Naive thymus-derived CD8-positive, alpha-beta T cell (primary cell): ENCODE measurements at regions not wholly inside any gene's neighbourhood (a gene's known extent, or its start where the extent isn't known, plus 50 kb on each side); places are given as distances from the start of the nearest gene placed in this dataset.
A peak's percentile ranks its signal among the peaks of the same experiment; 100 is the strongest.
"Not testable (repeated sequence)": the region's sequence is repeated elsewhere in the genome, so short reads cannot be mapped to it uniquely, and the experiment has no call there.

Source experiments
- ATAC-seq, 2 donors: fragments of 150-1000 bp; cut with Tn5 transposase in 1 of 2; sonication (Bioruptor Pico), chemical (Tn5 transposase) in 1 of 2; 1 replicate in 1 of 2; 2 replicates in 1 of 2; pipeline ENCODE4 v1.10.0; 2021; ENCODE audit warnings: mild to moderate bottlenecking in 2 of 2, moderate library complexity in 2 of 2
- POLR2A ChIA-PET: fragments of 350-600 bp; sonication (Branson Sonifier 250); formaldehyde crosslinking; loops from one replicate; lab custom pipeline; 2021; ENCODE audit warnings: antibody characterized with exemption; lab: Charles Lee
- DNase-seq, 10 donors: peaks; one replicate each; pipeline versions ENCODE4 v3.0.0 to v3.0.0-alpha.2; 2020 to 2022
- H3K27ac Mint-ChIP-seq, 10 donors: one replicate each; pipeline ENCODE4 v1.8.0; 2020 to 2022; ENCODE audit warnings: mild to moderate bottlenecking in 10 of 10, mixed read lengths in 10 of 10, moderate library complexity in 4 of 10, inconsistent platforms in 1 of 10
- H3K27me3 Mint-ChIP-seq, 5 donors: one replicate each; pipeline ENCODE4 v1.8.0; 2021 to 2022; ENCODE audit warnings: mixed read lengths in 5 of 5
- H3K36me3 Mint-ChIP-seq, 3 donors: one replicate each; pipeline ENCODE4 v1.8.0; 2020 to 2022; ENCODE audit warnings: mixed read lengths in 3 of 3, mild to moderate bottlenecking in 2 of 3, inconsistent platforms in 1 of 3
- H3K4me1 Mint-ChIP-seq, 4 donors: one replicate each; pipeline ENCODE4 v1.8.0; 2021 to 2022; ENCODE audit warnings: mixed read lengths in 4 of 4
- H3K4me3 Mint-ChIP-seq, 10 donors: one replicate each; pipeline ENCODE4 v1.8.0; 2020 to 2022; ENCODE audit warnings: mild to moderate bottlenecking in 10 of 10, mixed read lengths in 10 of 10, moderate library complexity in 6 of 10, inconsistent platforms in 1 of 10
- H3K9me3 Mint-ChIP-seq, 9 donors: one replicate each; pipeline ENCODE4 v1.8.0; 2020 to 2022; ENCODE audit warnings: mixed read lengths in 9 of 9, mild to moderate bottlenecking in 3 of 9, inconsistent platforms in 1 of 9, moderate library complexity in 1 of 9

DNA sequence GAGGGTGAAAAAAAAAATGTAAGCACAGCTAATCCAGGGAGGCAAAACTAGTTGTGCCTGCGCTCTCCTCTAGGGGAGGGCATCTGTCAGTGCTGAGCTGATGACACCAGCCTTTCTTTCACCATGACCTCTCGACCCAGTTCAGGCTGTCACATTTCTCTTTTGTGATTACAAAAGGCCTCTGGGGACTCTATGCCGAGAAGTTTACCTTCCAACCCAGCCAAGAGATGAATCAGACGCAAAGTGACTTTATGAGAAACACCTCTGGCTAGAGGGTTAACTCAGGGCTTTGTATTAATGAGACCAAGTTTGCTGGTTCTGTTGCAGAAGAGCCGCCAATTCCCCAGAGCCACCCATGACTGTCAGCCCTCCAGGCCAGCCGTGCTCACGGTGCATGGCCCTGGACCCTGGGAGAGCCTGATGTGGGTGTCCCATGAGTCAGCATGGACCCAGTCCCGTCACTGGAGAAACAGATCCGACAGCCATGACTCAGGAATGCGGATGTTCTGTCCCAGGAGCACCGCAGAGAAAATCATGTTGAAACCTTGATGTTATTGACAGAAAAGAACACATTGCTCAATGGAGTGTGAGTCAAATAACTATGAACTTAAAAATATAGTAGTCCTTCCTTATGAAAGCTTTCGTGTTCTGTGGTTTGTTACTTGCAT lies 437.2 kb downstream of the HS3ST3B1 start:
- DNase-seq (no peak), ATAC-seq (no peak)
- H3K4me1 Mint-ChIP-seq: peaks cover 0 to 5% (median 0%) of the 10 kb centered on the region in 4 donors
- H3K36me3 Mint-ChIP-seq: no peaks in the 10 kb centered on the region
- POLR2A ChIA-PET: no interaction called here
- no peak overlapping the region for H3K27ac Mint-ChIP-seq
- H3K9me3 Mint-ChIP-seq: no peaks in the 10 kb centered on the region
- H3K4me3 Mint-ChIP-seq: no peak overlapping the region
- peaks cover 0 to 10% (median 0%) of the 10 kb centered on the region in 5 donors for H3K27me3 Mint-ChIP-seq

DNA sequence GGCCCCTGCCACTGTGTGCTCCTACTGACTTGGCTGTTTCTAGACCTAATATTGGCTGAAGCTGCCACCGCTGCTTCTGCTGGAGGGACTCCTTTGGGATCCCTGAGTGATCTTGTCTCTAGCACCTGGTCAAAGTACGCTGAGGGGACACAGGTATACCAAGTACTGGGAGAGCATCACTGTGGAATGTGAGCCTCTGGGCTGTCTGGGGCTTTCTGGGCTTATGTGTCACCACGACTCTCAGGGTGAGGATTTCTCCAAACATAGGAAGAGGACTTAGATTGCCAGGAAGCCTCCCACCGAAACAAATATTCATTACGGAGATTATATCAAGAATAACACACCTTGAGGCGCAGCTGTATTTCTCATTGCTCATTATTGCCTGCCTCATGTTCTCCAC lies 435.8 kb downstream of the HS3ST3B1 start:
- no peak for DNase-seq
- Mint-ChIP-seq H3K27me3 (peaks cover 0 to 10% (median 0%) of the 10 kb centered on the region in 5 donors), H3K9me3 (no peaks in the 10 kb centered on the region), H3K4me1 (peaks cover 0 to 5% (median 0%) of the 10 kb centered on the region in 4 donors), H3K27ac (no peak overlapping the region), H3K4me3 (no peak overlapping the region), H3K36me3 (no peaks in the 10 kb centered on the region)
- ATAC-seq: no peak
- POLR2A ChIA-PET: no interaction called here

DNA sequence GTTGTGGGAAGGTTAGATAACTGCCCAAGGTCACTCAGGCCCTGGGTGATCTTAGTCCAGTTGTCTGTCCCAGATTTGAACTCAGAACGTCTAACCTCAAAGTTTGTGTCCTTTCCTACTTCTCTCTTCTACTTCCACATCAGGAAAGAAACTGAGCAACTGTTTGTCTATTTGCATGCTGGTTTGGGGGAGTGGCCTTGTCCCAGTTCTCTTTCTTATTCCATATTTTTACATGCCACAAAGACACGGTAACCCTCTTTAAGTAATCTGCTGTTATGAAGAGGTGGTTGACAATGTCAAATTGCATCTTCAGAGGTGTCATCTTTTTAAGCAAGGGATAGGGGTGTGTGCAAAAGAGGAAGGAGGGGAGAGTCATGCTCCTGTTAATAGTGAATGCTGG lies 432.5 kb downstream of the HS3ST3B1 start:
- POLR2A ChIA-PET: no interaction called here
- Mint-ChIP-seq H3K27me3 (peaks cover 0 to 10% (median 0%) of the 10 kb centered on the region in 5 donors), H3K4me3 (no peak overlapping the region), H3K9me3 (peaks cover 0 to 3% (median 0%) of the 10 kb centered on the region in 9 donors), H3K36me3 (no peaks in the 10 kb centered on the region), H3K27ac (no peak overlapping the region), H3K4me1 (peaks cover 0 to 2% (median 0%) of the 10 kb centered on the region in 4 donors)
- DNase-seq (no peak), ATAC-seq (no peak)

DNA sequence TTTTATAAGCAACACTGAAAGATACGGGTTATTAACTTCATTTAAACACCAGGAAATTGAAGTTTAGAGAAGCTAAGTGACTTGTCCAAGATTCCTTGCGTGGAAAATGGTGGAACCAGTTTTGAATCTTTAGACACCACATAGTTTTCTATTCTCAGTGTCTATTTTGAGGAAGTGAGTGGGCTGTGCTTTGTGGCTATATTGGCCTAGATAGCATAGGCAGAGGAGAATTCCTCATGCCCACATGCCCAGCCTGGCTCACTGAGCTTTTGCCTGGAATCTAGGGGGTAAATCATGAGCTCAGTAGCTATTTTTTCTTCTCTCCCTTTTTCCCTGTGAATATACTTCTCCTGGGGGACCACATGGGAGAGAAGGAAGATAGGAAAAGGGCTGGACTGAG lies 431.3 kb downstream of the HS3ST3B1 start:
- Mint-ChIP-seq H3K27me3 (peaks cover 0 to 8% (median 0%) of the 10 kb centered on the region in 5 donors), H3K27ac (no peak overlapping the region), H3K36me3 (no peaks in the 10 kb centered on the region), H3K4me1 (peaks cover 0 to 2% (median 0%) of the 10 kb centered on the region in 4 donors), H3K9me3 (peaks cover 0 to 3% (median 0%) of the 10 kb centered on the region in 9 donors), H3K4me3 (no peak overlapping the region)
- ATAC-seq: no peak
- POLR2A ChIA-PET: no interaction called here
- no peak for DNase-seq

DNA sequence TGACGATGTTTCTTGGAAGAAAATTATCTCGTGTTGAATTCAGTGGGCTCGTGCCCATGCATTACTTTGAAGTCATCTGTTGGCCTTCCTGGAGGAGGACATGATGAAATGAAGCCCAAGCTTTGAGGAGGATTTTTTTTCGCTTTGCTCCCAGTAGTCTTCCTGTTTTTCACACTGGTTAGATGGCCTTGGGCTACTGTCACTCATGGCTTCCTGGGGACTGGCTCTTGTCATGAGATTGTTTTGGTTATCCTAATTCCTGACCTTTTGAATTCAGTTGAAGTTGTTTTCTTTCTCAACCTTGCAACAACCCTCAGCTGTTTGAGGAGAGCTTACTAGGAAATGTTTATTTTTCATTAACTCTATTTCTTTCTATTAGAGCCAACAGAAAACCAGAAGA lies 430.7 kb downstream of the HS3ST3B1 start:
- Mint-ChIP-seq H3K27ac (no peak overlapping the region), H3K27me3 (peaks cover 0 to 2% (median 0%) of the 10 kb centered on the region in 5 donors), H3K4me3 (no peak overlapping the region), H3K4me1 (peaks cover 0 to 2% (median 0%) of the 10 kb centered on the region in 4 donors), H3K36me3 (no peaks in the 10 kb centered on the region), H3K9me3 (peaks cover 0 to 3% (median 0%) of the 10 kb centered on the region in 9 donors)
- ATAC-seq (no peak), DNase-seq (no peak)
- POLR2A ChIA-PET: no interaction called here

DNA sequence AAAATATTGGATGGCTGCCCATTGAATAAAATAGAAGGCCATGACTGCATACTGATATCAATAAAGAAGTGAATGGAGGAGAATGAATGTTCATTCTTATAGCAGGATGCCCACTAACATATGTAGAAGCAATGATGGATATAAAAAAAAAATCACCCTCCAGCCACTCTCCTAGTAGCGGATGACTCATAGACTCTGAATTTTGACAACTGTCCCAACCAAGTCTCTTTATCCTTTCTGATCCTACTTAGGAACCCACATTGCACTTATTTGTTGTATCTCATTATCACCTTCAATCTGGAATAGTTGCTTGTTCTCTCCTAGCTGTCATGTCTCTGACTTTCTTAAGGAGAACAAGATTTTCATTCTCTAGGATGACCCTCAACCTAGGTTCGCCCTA lies 429.9 kb downstream of the HS3ST3B1 start:
- Mint-ChIP-seq H3K4me3 (no peak overlapping the region), H3K4me1 (peaks cover 0 to 2% (median 0%) of the 10 kb centered on the region in 4 donors), H3K36me3 (no peaks in the 10 kb centered on the region), H3K27me3 (peaks cover 0 to 1% (median 0%) of the 10 kb centered on the region in 5 donors), H3K9me3 (peaks cover 0 to 3% (median 0%) of the 10 kb centered on the region in 9 donors), H3K27ac (peak overlapping the region in 1 of 10 donors; percentile 72)
- POLR2A ChIA-PET: no interaction called here
- ATAC-seq (no peak), DNase-seq (no peak)

DNA sequence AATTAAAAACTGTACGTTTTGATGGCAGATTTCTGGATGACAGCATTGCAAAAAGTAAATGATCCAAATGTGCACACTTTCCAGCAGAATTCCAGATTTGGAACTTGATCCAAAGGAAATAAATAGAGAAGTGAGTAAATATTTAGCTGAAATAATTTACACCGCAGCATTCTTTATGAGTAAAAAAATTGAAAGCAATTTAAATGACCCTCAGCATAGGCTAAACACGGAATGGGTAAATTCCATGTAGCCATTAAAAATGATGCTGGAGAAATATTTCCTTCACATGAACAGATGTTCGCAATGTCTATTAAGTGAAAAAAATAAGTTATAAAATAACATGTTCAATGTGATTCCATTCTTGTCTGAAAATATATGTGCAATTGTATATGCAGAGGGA lies 424.8 kb downstream of the HS3ST3B1 start:
- DNase-seq (no peak), ATAC-seq (no peak)
- Mint-ChIP-seq H3K4me1 (no peaks in the 10 kb centered on the region), H3K9me3 (peaks cover 0 to 8% (median 4%) of the 10 kb centered on the region in 9 donors), H3K27me3 (no peaks in the 10 kb centered on the region), H3K27ac (no peak overlapping the region), H3K36me3 (no peaks in the 10 kb centered on the region), H3K4me3 (no peak overlapping the region)
- POLR2A ChIA-PET: no interaction called here

DNA sequence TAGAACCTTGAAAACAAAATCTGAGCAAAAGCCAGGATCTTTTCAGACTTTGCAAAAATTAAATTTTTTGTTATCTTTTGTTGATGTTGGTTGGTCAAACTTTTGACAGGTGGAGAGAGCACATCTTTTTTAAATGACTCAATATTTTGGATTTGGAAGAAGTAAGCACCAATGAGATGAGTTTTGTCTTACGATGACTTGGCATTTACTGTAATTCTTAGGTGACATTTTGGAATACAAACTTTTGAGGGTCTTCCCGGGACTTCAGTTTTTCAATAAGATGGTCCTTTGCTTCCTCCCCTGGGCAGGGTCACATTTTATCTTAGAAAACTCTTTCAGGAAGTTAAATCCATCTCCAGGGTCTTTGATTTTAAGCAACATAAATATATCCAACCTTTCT lies 423.9 kb downstream of the HS3ST3B1 start:
- Mint-ChIP-seq H3K27ac (no peak overlapping the region), H3K4me1 (no peaks in the 10 kb centered on the region), H3K27me3 (peaks cover 0 to 1% (median 0%) of the 10 kb centered on the region in 5 donors), H3K36me3 (no peaks in the 10 kb centered on the region), H3K9me3 (peaks cover 0 to 9% (median 5%) of the 10 kb centered on the region in 9 donors), H3K4me3 (no peak overlapping the region)
- DNase-seq (no peak), ATAC-seq (no peak)
- POLR2A ChIA-PET: no interaction called here

DNA sequence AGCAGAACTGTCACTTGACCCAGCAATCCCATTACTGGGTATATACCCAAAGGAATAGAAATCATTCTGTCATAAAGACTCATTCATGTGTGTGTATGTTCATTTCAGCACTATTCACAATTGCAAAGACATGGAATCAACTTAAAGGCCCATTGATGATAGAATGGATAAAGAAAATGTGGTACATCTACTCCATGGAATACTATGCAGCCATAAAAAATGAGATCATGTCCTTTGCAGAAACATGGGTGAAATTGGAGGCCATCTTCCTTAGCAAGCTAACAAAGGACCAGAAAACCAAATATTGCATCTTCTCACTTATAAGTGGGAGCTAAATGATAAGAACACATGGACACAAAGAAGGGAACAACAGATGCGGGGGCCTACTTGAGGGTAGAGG lies 422.5 kb downstream of the HS3ST3B1 start:
- ATAC-seq, POLR2A ChIA-PET, H3K4me3 Mint-ChIP-seq, H3K4me1 Mint-ChIP-seq, H3K27me3 Mint-ChIP-seq, H3K27ac Mint-ChIP-seq, H3K36me3 Mint-ChIP-seq, DNase-seq: not testable (repeated sequence)
- H3K9me3 Mint-ChIP-seq: peaks cover 0 to 10% (median 5%) of the 10 kb centered on the region in 9 donors

DNA sequence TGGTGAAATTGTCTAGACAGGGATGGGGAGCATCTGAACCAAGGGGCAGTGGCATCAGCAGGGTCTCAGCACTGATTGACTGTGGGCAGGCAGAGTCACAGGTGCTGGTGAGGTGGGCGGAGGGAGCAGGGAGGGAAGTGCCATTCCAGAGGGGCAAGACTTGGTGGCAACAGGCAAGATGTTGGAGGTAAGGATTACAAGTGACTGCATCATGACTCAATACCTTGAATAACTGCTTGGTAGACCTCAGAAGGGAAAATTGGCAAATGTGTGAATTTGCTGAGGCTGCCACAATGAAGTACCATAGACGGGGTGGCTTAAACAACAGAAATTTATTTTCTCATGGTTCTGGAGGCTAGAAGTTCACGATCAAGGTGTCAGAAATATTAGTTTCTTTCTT lies 419.1 kb downstream of the HS3ST3B1 start:
- Mint-ChIP-seq H3K4me1 (no peaks in the 10 kb centered on the region), H3K27ac (no peak overlapping the region), H3K36me3 (no peaks in the 10 kb centered on the region), H3K4me3 (no peak overlapping the region), H3K27me3 (peaks cover 5 to 14% (median 7%) of the 10 kb centered on the region in 5 donors), H3K9me3 (peaks cover 0 to 10% (median 5%) of the 10 kb centered on the region in 9 donors)
- DNase-seq: no peak
- POLR2A ChIA-PET: no interaction called here
- no peak for ATAC-seq

DNA sequence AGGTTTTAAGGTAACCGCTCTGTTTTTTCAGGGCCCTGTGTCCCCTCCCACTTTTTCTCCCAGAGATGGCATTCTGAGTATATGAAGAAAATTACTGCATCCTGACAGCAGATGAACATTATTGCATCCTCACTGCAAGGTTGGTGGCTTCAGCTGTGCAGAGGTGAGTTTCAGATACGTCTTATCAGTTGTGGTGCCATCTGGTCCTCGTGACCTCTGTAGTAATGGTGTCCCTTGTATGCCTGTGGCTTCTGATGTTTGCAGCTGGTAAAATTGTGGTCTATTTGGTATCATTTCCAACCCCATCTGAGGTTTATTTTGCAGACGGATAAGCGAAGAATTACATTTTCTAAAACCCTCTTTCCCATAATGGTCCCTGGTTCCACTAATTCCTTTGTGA lies 417.0 kb downstream of the HS3ST3B1 start:
- POLR2A ChIA-PET: no interaction called here
- H3K4me1 Mint-ChIP-seq: no peaks in the 10 kb centered on the region

DNA sequence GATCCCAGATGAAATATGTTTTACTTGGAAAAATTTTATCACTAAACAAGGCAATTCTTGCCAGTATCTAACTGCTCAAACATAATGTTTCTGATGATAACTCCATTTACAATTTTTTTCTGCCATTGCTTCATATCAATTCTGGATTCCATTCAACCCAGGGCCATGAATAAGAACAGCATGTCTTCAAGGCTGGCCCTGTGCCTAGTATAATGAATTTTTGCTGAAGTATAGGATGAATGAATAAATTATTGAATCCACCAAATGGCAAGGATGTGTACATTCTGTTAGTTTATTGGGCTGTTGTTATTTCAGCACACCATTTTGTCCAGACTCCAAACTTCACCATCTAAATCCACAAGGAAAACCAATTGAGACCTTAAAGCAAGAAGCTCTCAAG lies 414.7 kb downstream of the HS3ST3B1 start:
- H3K27ac Mint-ChIP-seq: no peak overlapping the region
- peaks cover 5 to 14% (median 11%) of the 10 kb centered on the region in 5 donors for H3K27me3 Mint-ChIP-seq
- ATAC-seq: no peak
- H3K4me3 Mint-ChIP-seq: no peak overlapping the region
- no peaks in the 10 kb centered on the region for H3K4me1 Mint-ChIP-seq
- no peak for DNase-seq
- H3K9me3 Mint-ChIP-seq: peaks cover 0 to 6% (median 0%) of the 10 kb centered on the region in 9 donors
- POLR2A ChIA-PET: no interaction called here
- no peaks in the 10 kb centered on the region for H3K36me3 Mint-ChIP-seq

More for the DNA sequence above, 417.0 kb downstream of the HS3ST3B1 start:
- Mint-ChIP-seq H3K4me3 (no peak overlapping the region), H3K36me3 (no peaks in the 10 kb centered on the region), H3K27ac (no peak overlapping the region), H3K27me3 (peaks cover 5 to 14% (median 11%) of the 10 kb centered on the region in 5 donors), H3K9me3 (peaks cover 0 to 8% (median 0%) of the 10 kb centered on the region in 9 donors)
- ATAC-seq (no peak), DNase-seq (no peak)

DNA sequence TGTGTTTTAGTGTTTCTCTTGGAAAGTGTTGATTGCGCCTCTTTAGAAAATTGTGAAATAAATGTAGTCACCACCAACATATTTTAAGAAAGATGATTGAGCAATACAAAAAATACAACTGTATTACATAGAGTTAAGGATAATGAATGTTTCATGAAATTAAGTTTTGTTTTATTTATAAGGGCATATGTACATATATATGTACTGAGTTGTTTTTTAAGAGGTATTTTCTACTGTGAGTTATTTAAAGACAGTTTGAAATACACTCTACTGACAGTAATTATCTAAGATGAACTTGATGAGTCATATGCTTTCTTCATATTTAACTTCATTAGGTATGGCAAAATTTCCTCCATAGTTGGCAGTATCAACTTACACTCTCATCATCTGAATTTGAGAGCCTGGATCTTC lies 411.7 kb downstream of the HS3ST3B1 start:
- POLR2A ChIA-PET: no interaction called here
- H3K27me3 Mint-ChIP-seq: peaks cover 0 to 4% (median 0%) of the 10 kb centered on the region in 5 donors
- ATAC-seq (no peak), DNase-seq (no peak)
- H3K4me3 Mint-ChIP-seq: no peak overlapping the region
- no peaks in the 10 kb centered on the region for H3K9me3 Mint-ChIP-seq
- H3K4me1 Mint-ChIP-seq: no peaks in the 10 kb centered on the region
- H3K27ac Mint-ChIP-seq: no peak overlapping the region
- no peaks in the 10 kb centered on the region for H3K36me3 Mint-ChIP-seq

DNA sequence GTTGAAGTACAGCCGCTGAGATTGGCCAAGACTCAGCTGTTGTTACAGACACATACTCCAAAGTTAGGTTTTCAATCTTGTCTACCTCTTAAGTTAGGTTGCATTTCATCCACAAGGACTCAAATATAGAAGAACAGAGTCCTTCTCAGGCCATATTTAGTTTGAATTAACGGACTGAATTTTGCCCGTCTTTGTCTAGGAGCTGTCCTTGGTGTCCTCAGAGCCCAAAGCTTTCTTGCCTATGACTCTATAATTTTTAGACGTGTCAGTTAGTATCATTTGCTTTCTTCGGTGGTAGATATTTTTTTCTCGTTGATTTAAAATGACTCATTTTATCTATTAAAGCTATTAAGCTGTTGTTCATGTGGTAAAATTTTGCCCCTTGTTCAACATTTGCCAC lies 403.2 kb downstream of the HS3ST3B1 start:
- Mint-ChIP-seq H3K27me3 (no peaks in the 10 kb centered on the region), H3K27ac (no peak overlapping the region), H3K4me1 (no peaks in the 10 kb centered on the region), H3K36me3 (no peaks in the 10 kb centered on the region), H3K9me3 (no peaks in the 10 kb centered on the region), H3K4me3 (no peak overlapping the region)
- POLR2A ChIA-PET: no interaction called here
- ATAC-seq (no peak), DNase-seq (no peak)
